Chondrocyte (in vitro differentiated cells): ENCODE measurements at regions not wholly inside any gene's neighbourhood (a gene's known extent, or its start where the extent isn't known, plus 50 kb on each side); places are given as distances from the start of the nearest gene placed in this dataset.

Experiments
- DNase-seq: peaks from one replicate; pipeline ENCODE4 v3.0.0; 2021; ENCODE audit warnings: mixed read lengths, low spot score
- H3K27ac Mint-ChIP-seq: one replicate; pipeline ENCODE4 v1.8.0; 2021; ENCODE audit warnings: mild to moderate bottlenecking, moderate library complexity, mixed read lengths; ENCODE audit not compliant: unreplicated experiment
- H3K27me3 Mint-ChIP-seq: 2 replicates; pipeline ENCODE4 v1.8.0; 2021; ENCODE audit warnings: low read depth, mixed read lengths
- H3K36me3 Mint-ChIP-seq: 2 replicates; pipeline ENCODE4 v1.8.0; 2021; ENCODE audit warnings: low read depth, mixed read lengths
- H3K4me1 Mint-ChIP-seq: 2 replicates; pipeline ENCODE4 v1.8.0; 2021; ENCODE audit warnings: low read depth, mild to moderate bottlenecking, mixed read lengths
- H3K4me3 Mint-ChIP-seq: one replicate; pipeline ENCODE4 v1.8.0; 2021; ENCODE audit warnings: mild to moderate bottlenecking, moderate library complexity, mixed read lengths; ENCODE audit not compliant: unreplicated experiment
- H3K9me3 Mint-ChIP-seq: 2 replicates; pipeline ENCODE4 v1.8.0; 2021; ENCODE audit warnings: low read depth, mixed read lengths
- TF ChIP-seq, protein P1 (sequence below): fragments of 200-600 bp; sonication (generic); IDR thresholded peaks from 2 replicates; pipeline ENCODE4 v1.5.0; 2021; ENCODE audit warnings: antibody characterized with exemption, mild to moderate bottlenecking, moderate library complexity

DNA sequence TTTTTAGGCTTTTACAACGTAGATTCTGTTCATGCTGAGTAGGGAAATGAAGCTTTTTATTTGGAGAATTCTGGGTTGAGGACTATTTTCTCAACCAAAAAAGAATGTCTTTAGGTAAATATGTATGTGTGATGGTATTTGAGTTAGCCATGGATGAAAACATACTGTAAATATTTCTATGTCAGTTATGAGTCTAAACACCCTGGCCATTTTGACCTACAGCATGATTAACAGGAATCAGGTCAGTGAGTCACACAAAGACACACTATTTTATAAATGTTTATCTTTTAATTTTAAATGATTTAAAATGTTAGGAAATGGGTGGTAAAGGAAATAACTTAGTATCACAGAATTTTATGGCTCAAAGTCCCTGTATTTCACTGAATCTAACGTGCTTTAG is 851.7 kb upstream of the MAP3K7 start:
- Mint-ChIP-seq H3K27ac (peak overlapping the region; percentile 72), H3K4me3 (no peak overlapping the region), H3K9me3 (peaks cover 4% of the 10 kb centered on the region), H3K36me3 (no peaks in the 10 kb centered on the region), H3K27me3 (no peaks in the 10 kb centered on the region), H3K4me1 (peaks cover 70% of the 10 kb centered on the region)
- no peak for DNase-seq
- TF ChIP-seq, protein P1, sequence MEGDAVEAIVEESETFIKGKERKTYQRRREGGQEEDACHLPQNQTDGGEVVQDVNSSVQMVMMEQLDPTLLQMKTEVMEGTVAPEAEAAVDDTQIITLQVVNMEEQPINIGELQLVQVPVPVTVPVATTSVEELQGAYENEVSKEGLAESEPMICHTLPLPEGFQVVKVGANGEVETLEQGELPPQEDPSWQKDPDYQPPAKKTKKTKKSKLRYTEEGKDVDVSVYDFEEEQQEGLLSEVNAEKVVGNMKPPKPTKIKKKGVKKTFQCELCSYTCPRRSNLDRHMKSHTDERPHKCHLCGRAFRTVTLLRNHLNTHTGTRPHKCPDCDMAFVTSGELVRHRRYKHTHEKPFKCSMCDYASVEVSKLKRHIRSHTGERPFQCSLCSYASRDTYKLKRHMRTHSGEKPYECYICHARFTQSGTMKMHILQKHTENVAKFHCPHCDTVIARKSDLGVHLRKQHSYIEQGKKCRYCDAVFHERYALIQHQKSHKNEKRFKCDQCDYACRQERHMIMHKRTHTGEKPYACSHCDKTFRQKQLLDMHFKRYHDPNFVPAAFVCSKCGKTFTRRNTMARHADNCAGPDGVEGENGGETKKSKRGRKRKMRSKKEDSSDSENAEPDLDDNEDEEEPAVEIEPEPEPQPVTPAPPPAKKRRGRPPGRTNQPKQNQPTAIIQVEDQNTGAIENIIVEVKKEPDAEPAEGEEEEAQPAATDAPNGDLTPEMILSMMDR, result no peak

DNA sequence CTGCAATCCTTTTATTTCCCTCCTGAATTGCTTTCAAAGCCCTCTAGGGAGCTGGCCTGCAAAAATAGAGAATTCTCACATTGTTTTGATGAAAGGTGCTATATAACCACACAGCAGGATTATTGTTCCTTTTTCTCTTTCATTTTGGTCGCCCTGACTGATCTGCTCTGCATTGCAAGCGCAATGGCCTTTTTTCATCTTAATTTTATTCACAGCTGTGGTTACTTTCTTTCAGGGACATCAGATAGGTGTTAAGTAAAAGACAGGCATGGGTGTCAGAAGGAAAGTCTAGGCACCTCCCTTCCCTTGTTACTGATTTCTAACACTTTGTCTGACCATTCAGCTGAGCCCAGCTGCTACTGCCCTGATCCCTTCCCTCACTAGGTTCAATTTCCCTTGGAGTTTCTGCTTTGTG is 850.5 kb upstream of the MAP3K7 start:
- H3K27me3 Mint-ChIP-seq, result no peaks in the 10 kb centered on the region
- no peaks in the 10 kb centered on the region for H3K36me3 Mint-ChIP-seq
- no peak overlapping the region for H3K4me3 Mint-ChIP-seq
- H3K4me1 Mint-ChIP-seq, result peaks cover 73% of the 10 kb centered on the region
- TF ChIP-seq, protein P1, result no peak
- H3K27ac Mint-ChIP-seq, result peak overlapping the region; percentile 50
- no peak for DNase-seq
- peaks cover 2% of the 10 kb centered on the region for H3K9me3 Mint-ChIP-seq

DNA sequence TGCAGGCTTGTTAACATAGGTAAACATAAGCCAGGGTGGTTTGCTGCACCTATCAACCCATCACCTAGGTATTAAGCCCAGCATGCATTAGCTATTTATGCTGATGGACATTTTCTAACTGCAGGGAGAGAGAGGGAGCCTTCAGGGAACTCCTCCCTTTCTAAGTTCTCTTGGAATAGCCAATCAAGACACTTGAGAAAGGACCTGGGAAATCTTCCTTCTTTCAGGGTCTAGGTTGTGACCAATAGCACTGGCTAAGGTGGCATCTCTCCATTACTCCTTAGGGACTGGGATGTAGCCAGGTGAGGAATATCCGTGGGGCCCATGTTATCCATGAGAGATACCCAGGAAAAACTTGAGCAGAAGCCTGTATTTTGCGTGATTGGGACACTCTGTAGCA is 849.6 kb upstream of the MAP3K7 start:
- Mint-ChIP-seq H3K27ac (no peak overlapping the region), H3K27me3 (no peaks in the 10 kb centered on the region), H3K36me3 (no peaks in the 10 kb centered on the region), H3K9me3 (peaks cover 2% of the 10 kb centered on the region), H3K4me3 (no peak overlapping the region), H3K4me1 (peaks cover 65% of the 10 kb centered on the region)
- TF ChIP-seq, protein P1, result no peak
- no peak for DNase-seq

DNA sequence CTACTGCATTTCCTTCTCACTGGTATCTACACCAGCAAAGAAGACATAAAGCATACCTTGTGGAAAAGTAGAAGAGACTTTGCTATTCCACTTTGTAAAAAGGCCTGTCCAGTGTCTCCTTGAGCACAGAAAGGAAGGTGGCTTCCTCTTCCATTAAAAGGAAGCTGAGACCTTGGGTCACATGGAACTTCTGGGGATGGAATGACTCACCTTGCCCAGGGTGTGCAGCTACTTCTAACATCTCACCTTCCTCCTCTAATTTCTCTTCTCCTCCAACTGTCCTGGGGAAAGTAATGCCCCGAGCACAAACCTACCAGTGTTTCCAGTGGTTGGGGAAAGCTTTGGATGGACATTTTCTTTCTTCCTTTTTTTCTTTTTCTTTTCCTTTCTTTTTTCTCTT is 848.8 kb upstream of the MAP3K7 start:
- no peaks in the 10 kb centered on the region for H3K9me3 Mint-ChIP-seq
- peaks cover 59% of the 10 kb centered on the region for H3K4me1 Mint-ChIP-seq
- TF ChIP-seq, protein P1, result no peak
- H3K27me3 Mint-ChIP-seq, result no peaks in the 10 kb centered on the region
- no peak overlapping the region for H3K27ac Mint-ChIP-seq
- no peaks in the 10 kb centered on the region for H3K36me3 Mint-ChIP-seq
- H3K4me3 Mint-ChIP-seq, result no peak overlapping the region
- DNase-seq, result no peak

DNA sequence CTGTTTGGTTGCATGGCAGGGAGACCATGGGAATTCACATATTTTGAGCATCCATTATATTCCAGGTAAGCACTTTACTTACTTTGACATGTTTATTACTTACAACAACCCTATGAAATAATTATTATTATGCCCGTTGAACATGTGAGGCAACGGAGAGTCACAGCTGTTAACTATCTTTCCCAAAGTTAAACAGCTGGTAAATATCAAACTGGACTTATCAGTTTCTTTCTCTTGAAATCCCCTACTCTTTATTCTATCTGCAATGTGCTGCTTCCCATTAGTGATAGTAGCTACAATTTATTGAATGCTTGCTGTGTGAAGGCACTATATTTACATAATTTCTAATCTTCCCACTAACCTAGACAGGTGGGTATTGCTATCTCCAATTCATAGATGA is 847.7 kb upstream of the MAP3K7 start:
- Mint-ChIP-seq H3K4me3 (no peak overlapping the region), H3K27ac (no peak overlapping the region), H3K27me3 (no peaks in the 10 kb centered on the region), H3K36me3 (no peaks in the 10 kb centered on the region), H3K9me3 (no peaks in the 10 kb centered on the region), H3K4me1 (peaks cover 52% of the 10 kb centered on the region)
- no peak for DNase-seq
- TF ChIP-seq, protein P1, result no peak
